Gastrocnemius medialis (tissue), 4 donors: ENCODE measurements at regions not wholly inside any gene's neighbourhood (a gene's known extent, or its start where the extent isn't known, plus 50 kb on each side); places are given as distances from the start of the nearest gene placed in this dataset.
A peak's percentile ranks its signal among the peaks of the same experiment; 100 is the strongest.

Source experiments
- ATAC-seq, 2 donors: fragments of 150-250 bp; one replicate each; pipeline ENCODE4 v1.9.1; 2016
- DNase-seq, 2 donors: peaks; one replicate each; pipeline ENCODE4 v3.0.0-alpha.2; 2019
- H3K27ac ChIP-seq, 4 donors: fragments of 200-600 bp; sonication (generic); 1 replicate in 1 of 4; 2 replicates in 3 of 4; pipeline ENCODE4 v1.5.1; 2016 to 2018; ENCODE audit warnings: mild to moderate bottlenecking in 2 of 4, moderate library complexity in 1 of 4
- H3K27me3 ChIP-seq, 3 donors: fragments of 200-600 bp; sonication (generic) in 2 of 3; 1 replicate in 1 of 3; 2 replicates in 2 of 3; pipeline versions ENCODE4 v1.5.1 to v1.6.0; 2016 to 2019; ENCODE audit warnings: mild to moderate bottlenecking in 1 of 3, moderate library complexity in 1 of 3
- H3K36me3 ChIP-seq, 2 donors: fragments of 200-600 bp; sonication (generic) in 1 of 2; one replicate each; pipeline ENCODE4 v1.5.1; 2017 to 2018
- H3K4me1 ChIP-seq, 2 donors: fragments of 200-600 bp; sonication (generic) in 1 of 2; one replicate each; pipeline ENCODE4 v1.5.1; 2016 to 2017; ENCODE audit warnings: mild to moderate bottlenecking in 2 of 2
- H3K4me3 ChIP-seq, 4 donors: fragments of 200-600 bp; sonication (generic) in 3 of 4; 1 replicate in 1 of 4; 2 replicates in 3 of 4; pipeline ENCODE4 v1.5.1; 2016 to 2019; ENCODE audit warnings: mild to moderate bottlenecking in 2 of 4
- H3K9me3 ChIP-seq, 3 donors: fragments of 200-600 bp; sonication (generic) in 2 of 3; 1 replicate in 1 of 3; 2 replicates in 2 of 3; pipeline ENCODE4 v1.5.1; 2016 to 2019
- POLR2A ChIP-seq, 2 donors: fragments of 450-650 bp; IDR thresholded peaks; one replicate each; pipeline ENCODE4 v1.6.1; 2017; ENCODE audit warnings: antibody characterized with exemption in 2 of 2, mild to moderate bottlenecking in 2 of 2, moderate library complexity in 2 of 2
- in situ Hi-C, 4 donors: fragments of 200-750 bp; cut with MboI; loops; one replicate each; pipeline versions ENCODE4 v1.15.0 to v1.8.0; 2017; ENCODE audit warnings: low sequenced_read_pairs in 4 of 4
- intact Hi-C: fragments of 100-400 bp; cut with DNase I; formaldehyde crosslinking; loops from one replicate; pipeline ENCODE4 v1.15.1; 2023; ENCODE audit warnings: low total_unique reads
- TF ChIP-seq, protein P1 (sequence below), 5 experiments: fragments of 450-650 bp in 3 of 5; fragments of 200-600 bp in 2 of 5; sonication (generic) in 2 of 5; IDR thresholded peaks in 4 of 5; conservative IDR thresholded peaks in 1 of 5; 1 replicate in 4 of 5; 2 replicates in 1 of 5; pipeline ENCODE4 v1.5.1; 2016 to 2019; ENCODE audit warnings: antibody characterized with exemption in 5 of 5, mild to moderate bottlenecking in 3 of 5, moderate library complexity in 3 of 5

DNA sequence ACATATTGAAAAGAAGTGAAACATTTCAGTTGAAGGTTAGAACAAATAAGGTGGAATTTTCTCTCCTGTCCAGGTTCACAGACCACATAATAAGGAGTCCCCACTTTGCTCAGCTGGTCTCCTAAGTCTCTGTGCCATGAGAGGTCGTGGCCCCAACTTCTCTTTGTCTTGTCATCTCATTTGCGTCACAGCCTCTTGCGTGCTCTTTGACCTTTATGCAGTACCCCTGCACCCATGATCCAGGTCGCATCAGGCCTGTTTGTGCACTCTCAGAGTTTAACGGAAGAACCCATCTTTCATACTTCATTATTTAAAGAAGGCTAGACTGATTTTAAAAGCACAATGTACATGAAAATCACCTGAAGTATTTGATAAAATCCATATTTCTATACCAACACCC is 110.4 kb upstream of the BMP2 start:
- in situ Hi-C loops, result no loop called here
- Histone ChIP-seq H3K9me3 (no peaks in the 10 kb centered on the region), H3K36me3 (no peaks in the 10 kb centered on the region), H3K4me3 (no peak overlapping the region), H3K27me3 (no peaks in the 10 kb centered on the region), H3K4me1 (no peaks in the 10 kb centered on the region), H3K27ac (no peak overlapping the region)
- ATAC-seq (no peak), DNase-seq (no peak)
- intact Hi-C loops, result no loop called here
- TF ChIP-seq, protein P1, sequence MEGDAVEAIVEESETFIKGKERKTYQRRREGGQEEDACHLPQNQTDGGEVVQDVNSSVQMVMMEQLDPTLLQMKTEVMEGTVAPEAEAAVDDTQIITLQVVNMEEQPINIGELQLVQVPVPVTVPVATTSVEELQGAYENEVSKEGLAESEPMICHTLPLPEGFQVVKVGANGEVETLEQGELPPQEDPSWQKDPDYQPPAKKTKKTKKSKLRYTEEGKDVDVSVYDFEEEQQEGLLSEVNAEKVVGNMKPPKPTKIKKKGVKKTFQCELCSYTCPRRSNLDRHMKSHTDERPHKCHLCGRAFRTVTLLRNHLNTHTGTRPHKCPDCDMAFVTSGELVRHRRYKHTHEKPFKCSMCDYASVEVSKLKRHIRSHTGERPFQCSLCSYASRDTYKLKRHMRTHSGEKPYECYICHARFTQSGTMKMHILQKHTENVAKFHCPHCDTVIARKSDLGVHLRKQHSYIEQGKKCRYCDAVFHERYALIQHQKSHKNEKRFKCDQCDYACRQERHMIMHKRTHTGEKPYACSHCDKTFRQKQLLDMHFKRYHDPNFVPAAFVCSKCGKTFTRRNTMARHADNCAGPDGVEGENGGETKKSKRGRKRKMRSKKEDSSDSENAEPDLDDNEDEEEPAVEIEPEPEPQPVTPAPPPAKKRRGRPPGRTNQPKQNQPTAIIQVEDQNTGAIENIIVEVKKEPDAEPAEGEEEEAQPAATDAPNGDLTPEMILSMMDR (IDR thresholded peaks at IDR 0.05 in 4 of 5, conservative IDR thresholded peaks at IDR 0.05 in 1 of 5), result no peak
- TF ChIP-seq POLR2A (IDR thresholded peaks at IDR 0.05), result no peak

DNA sequence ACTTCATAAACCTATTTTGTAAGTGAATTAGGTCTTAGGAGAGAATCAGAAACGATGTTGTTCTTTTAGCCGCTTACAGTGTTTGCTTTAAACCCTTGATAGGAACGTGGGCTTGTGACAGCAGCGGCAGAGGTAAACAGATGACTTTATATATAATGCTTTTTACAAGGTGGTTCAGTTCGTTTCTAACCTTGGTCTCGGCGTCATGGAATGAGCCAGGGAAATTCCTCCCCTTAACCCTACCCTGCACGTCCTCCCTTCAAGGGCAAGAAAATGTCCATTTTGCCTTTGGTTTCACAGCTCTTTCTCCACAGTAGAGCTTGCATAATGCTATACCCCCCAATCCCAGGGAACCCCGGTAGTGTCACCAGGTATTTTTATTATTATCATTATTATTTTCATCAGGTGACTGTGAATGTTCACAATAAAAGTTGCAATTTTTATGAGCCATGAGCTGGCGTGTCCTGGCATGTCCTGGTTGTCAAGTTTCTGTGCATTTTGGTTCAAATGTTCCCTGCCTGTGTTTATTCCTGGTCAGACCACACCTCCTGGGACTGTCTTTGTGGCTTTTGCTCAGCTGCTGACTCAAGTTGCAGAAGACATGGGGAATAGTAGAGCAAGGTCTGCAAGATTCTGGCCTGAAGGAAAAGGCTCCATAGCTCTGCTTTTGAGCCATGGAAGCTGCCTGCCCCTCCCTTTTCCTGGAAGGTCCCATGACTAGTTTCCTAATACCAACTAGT is 112.8 kb upstream of the BMP2 start:
- no peaks in the 10 kb centered on the region for H3K27me3 ChIP-seq
- H3K27ac ChIP-seq, result no peak overlapping the region
- in situ Hi-C loops, result no loop called here
- ATAC-seq, result no peak
- H3K4me3 ChIP-seq, result no peak overlapping the region
- H3K36me3 ChIP-seq, result no peaks in the 10 kb centered on the region
- H3K4me1 ChIP-seq, result no peaks in the 10 kb centered on the region
- TF ChIP-seq, protein P1 (IDR thresholded peaks at IDR 0.05 in 4 of 5, conservative IDR thresholded peaks at IDR 0.05 in 1 of 5), result no peak
- TF ChIP-seq POLR2A (IDR thresholded peaks at IDR 0.05), result no peak
- intact Hi-C loops, result no loop called here
- DNase-seq, result no peak
- no peaks in the 10 kb centered on the region for H3K9me3 ChIP-seq

DNA sequence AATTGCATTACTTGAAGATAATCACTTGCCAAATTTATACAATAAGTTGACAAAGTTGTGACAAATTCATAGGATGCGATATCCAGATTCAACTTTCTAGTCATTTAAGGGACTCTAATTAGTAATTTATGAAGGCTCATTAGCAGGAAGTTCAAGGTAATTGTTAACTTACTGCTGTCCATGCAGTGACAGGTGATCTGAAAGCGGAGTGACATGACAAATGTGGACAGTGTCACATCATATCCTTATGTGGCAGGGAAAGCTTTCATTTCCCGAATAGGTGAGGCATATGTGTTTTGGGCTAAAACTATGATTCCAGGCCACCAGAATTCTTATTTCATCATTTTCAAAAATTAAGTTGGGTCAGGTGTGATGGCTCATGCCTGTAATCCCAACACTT is 115.9 kb upstream of the BMP2 start:
- H3K27ac ChIP-seq, result no peak overlapping the region
- ATAC-seq, result no peak
- in situ Hi-C loops (no loop called here), intact Hi-C loops (no loop called here)
- no peak for DNase-seq
- no peaks in the 10 kb centered on the region for H3K36me3 ChIP-seq
- TF ChIP-seq POLR2A (IDR thresholded peaks at IDR 0.05), result no peak
- TF ChIP-seq, protein P1 (IDR thresholded peaks at IDR 0.05 in 4 of 5, conservative IDR thresholded peaks at IDR 0.05 in 1 of 5), result no peak
- no peaks in the 10 kb centered on the region for H3K9me3 ChIP-seq
- H3K27me3 ChIP-seq, result no peaks in the 10 kb centered on the region
- no peak overlapping the region for H3K4me3 ChIP-seq
- H3K4me1 ChIP-seq, result no peaks in the 10 kb centered on the region

DNA sequence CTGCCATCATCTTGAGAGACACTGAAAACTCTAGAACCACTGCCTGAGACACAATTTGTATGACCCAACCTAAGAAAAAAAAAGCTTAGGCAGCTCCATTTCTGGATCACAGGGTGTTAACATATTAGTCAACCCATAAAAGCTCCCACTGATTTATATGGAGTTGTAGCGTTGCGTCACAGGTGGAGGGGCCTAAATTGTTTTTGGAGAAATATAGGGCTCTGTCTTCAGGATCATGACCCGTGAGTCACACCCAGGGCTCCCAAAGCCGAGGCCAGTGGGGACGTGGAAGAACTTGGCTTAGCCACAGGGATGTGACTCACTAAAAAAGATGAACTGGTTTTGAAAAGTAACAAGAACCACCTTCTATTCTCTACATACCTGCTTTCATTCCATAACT is 116.5 kb upstream of the BMP2 start:
- TF ChIP-seq, protein P1 (IDR thresholded peaks at IDR 0.05 in 4 of 5, conservative IDR thresholded peaks at IDR 0.05 in 1 of 5), result no peak
- no peak for TF ChIP-seq POLR2A (IDR thresholded peaks at IDR 0.05)
- Histone ChIP-seq H3K36me3 (no peaks in the 10 kb centered on the region), H3K27me3 (no peaks in the 10 kb centered on the region), H3K9me3 (no peaks in the 10 kb centered on the region), H3K4me1 (no peaks in the 10 kb centered on the region), H3K4me3 (no peak overlapping the region), H3K27ac (no peak overlapping the region)
- intact Hi-C loops (no loop called here), in situ Hi-C loops (no loop called here)
- DNase-seq (peak; percentile 52 to 77), ATAC-seq (peak; percentile 76 to 87)
